COLO829 (cell line): ENCODE measurements at regions not wholly inside any gene's neighbourhood (a gene's known extent, or its start where the extent isn't known, plus 50 kb on each side); places are given as distances from the start of the nearest gene placed in this dataset.

Source experiments
- DNase-seq: peaks from one replicate; pipeline ENCODE4 v3.0.0; 2012; ENCODE audit warnings: low spot score

- no peak for DNase-seq
Observed at GRCh38 chr1:87999852-88000251, 671.2 kb downstream of the LMO4 start.

GRCh38 chr1:88001460-88001859 lies 672.8 kb downstream of the LMO4 start:
- no peak for DNase-seq

GRCh38 chr1:88003255-88003654 lies 674.6 kb downstream of the LMO4 start:
- no peak for DNase-seq

GRCh38 chr1:88009916-88010315 lies 674.2 kb upstream of the PKN2 start:
- DNase-seq, result no peak

- no peak for DNase-seq
Observed at GRCh38 chr1:88013485-88013884, 670.6 kb upstream of the PKN2 start.

- DNase-seq, result no peak
Observed at GRCh38 chr1:88014131-88014530, 669.9 kb upstream of the PKN2 start.

- no peak for DNase-seq
Observed at GRCh38 chr1:88016947-88017346, 667.1 kb upstream of the PKN2 start.

- DNase-seq, result no peak
Observed at GRCh38 chr1:88021529-88021928, 662.5 kb upstream of the PKN2 start.

- DNase-seq, result no peak
Observed at GRCh38 chr1:88022516-88022915, 661.6 kb upstream of the PKN2 start.

GRCh38 chr1:88029142-88029541 lies 654.9 kb upstream of the PKN2 start:
- DNase-seq, result no peak

GRCh38 chr1:88029899-88030298 lies 654.2 kb upstream of the PKN2 start:
- DNase-seq, result no peak

- DNase-seq, result no peak
Observed at GRCh38 chr1:88035578-88035977, 648.5 kb upstream of the PKN2 start.

- no peak for DNase-seq
Observed at GRCh38 chr1:88036345-88037014, 647.6 kb upstream of the PKN2 start.

- no peak for DNase-seq
Observed at GRCh38 chr1:88039240-88039639, 644.8 kb upstream of the PKN2 start.

GRCh38 chr1:88043834-88044233 lies 640.2 kb upstream of the PKN2 start:
- DNase-seq, result no peak

- DNase-seq, result no peak
Observed at GRCh38 chr1:88052167-88052566, 631.9 kb upstream of the PKN2 start.

- no peak for DNase-seq
Observed at GRCh38 chr1:88053065-88053464, 631.0 kb upstream of the PKN2 start.

- no peak for DNase-seq
Observed at GRCh38 chr1:88056881-88057280, 627.2 kb upstream of the PKN2 start.

GRCh38 chr1:88058205-88058604 lies 625.9 kb upstream of the PKN2 start:
- DNase-seq, result no peak

GRCh38 chr1:88060112-88060673 lies 623.9 kb upstream of the PKN2 start:
- peak; percentile 67 for DNase-seq

GRCh38 chr1:88060750-88061491 lies 623.2 kb upstream of the PKN2 start:
- no peak for DNase-seq

GRCh38 chr1:88061492-88062177 lies 622.4 kb upstream of the PKN2 start:
- DNase-seq, result peak; percentile 35

GRCh38 chr1:88062650-88063153 lies 621.4 kb upstream of the PKN2 start:
- DNase-seq, result no peak
